ENCODE measurements at regions not wholly inside any gene's neighbourhood (a gene's known extent, or its start where the extent isn't known, plus 50 kb on each side); places are given as distances from the start of the nearest gene placed in this dataset.
"Not testable (repeated sequence)": the region's sequence is repeated elsewhere in the genome, so short reads cannot be mapped to it uniquely, and the experiment has no call there.

DNA sequence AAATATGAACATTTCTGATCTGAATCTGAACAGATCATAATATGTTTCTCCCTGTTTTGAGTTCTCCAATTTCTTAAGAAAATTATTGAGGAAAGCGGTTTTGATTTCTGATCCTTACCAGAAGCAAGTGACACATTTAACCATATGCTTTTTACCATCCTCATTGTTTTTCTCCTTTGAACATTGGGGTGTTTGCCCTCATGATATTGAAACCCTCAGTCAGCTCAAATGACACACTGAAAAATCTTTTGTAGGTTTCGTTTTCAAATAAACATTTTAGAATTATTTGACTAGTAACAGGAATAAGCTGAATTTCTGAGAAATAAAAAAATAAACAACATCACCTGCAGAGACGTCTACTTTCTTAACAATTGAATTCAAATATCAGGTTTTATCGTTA lies 252.1 kb downstream of the DOK5 start:
- no TSS peak for BruUV-seq (replicated peaks)
- Histone ChIP-seq H3K27me3 (ENCODE audit: insufficient read depth, low read depth) (peaks cover 4% of the 10 kb centered on the region; the same call in 1 of the 2 replicates), H3K36me3 (ENCODE audit: low read depth) (no peaks in the 10 kb centered on the region), H3K4me2 (no peak overlapping the region), H3K9me2 (ENCODE audit: insufficient read depth) (no peaks in the 10 kb centered on the region), H3F3A (ENCODE audit: insufficient read depth, low read depth) (no peaks in the 10 kb centered on the region), H3K4me3 (no peak overlapping the region), H3K79me2 (ENCODE audit: low read depth) (no peaks in the 10 kb centered on the region), H4K20me1 (ENCODE audit: insufficient read depth) (no peaks in the 10 kb centered on the region), H3K4me1 (replicated peaks; ENCODE audit: insufficient read depth) (no peaks in the 10 kb centered on the region), H3K9me3 (ENCODE audit: insufficient read depth, low read depth) (no peaks in the 10 kb centered on the region), H2AFZ (no peak overlapping the region), H3K27ac (no peak overlapping the region)
- intact Hi-C loops (cut with micrococcal nuclease; ENCODE audit: unreplicated experiment) = no loop called here
- CTCF ChIA-PET = interaction anchor here (0.6 kb wide), 1 partner anchor 621 kb away, joined by 3 read pairs; no protein-coding TSS in a partner anchor
- TF ChIP-seq EZH2 (IDR thresholded peaks at IDR 0.05; ENCODE audit: low read depth) (no peak), CTCF (conservative IDR thresholded peaks at IDR 0.05) (no peak)
- POLR2A ChIA-PET (ENCODE audit: unreplicated experiment) = no interaction called here
- DNase-seq = no peak

GRCh38 chr20:54726687-54727300 lies 251.4 kb downstream of the DOK5 start:
- Histone ChIP-seq H3K79me2 (ENCODE audit: low read depth) (no peaks in the 10 kb centered on the region), H4K20me1 (ENCODE audit: insufficient read depth) (no peaks in the 10 kb centered on the region), H3K9me2 (ENCODE audit: insufficient read depth) (no peaks in the 10 kb centered on the region), H3K27me3 (ENCODE audit: insufficient read depth, low read depth) (peaks cover 11% of the 10 kb centered on the region; the same call in 1 of the 2 replicates), H3K4me1 (replicated peaks; ENCODE audit: insufficient read depth) (no peaks in the 10 kb centered on the region), H3K9me3 (ENCODE audit: insufficient read depth, low read depth) (no peaks in the 10 kb centered on the region), H3K4me3 (no peak overlapping the region), H3F3A (ENCODE audit: insufficient read depth, low read depth) (no peaks in the 10 kb centered on the region), H3K4me2 (no peak overlapping the region), H3K27ac (no peak overlapping the region), H2AFZ (no peak overlapping the region), H3K36me3 (ENCODE audit: low read depth) (no peaks in the 10 kb centered on the region)
- TF ChIP-seq CTCF (conservative IDR thresholded peaks at IDR 0.05) (no peak), EZH2 (IDR thresholded peaks at IDR 0.05; ENCODE audit: low read depth) (no peak)
- no peak for DNase-seq
- intact Hi-C loops (cut with micrococcal nuclease; ENCODE audit: unreplicated experiment) = no loop called here
- CTCF ChIA-PET = interaction anchor here (0.6 kb wide), 1 partner anchor 621 kb away, joined by 3 read pairs; no protein-coding TSS in a partner anchor
- BruUV-seq (replicated peaks) = no TSS peak
- POLR2A ChIA-PET (ENCODE audit: unreplicated experiment) = no interaction called here

GRCh38 chr20:54725266-54725665 lies 249.9 kb downstream of the DOK5 start:
- H3K9me2 ChIP-seq (ENCODE audit: insufficient read depth); BruUV-seq (replicated peaks); POLR2A ChIA-PET (ENCODE audit: unreplicated experiment); DNase-seq; H3K27ac ChIP-seq; H2AFZ ChIP-seq; CTCF ChIA-PET; H3K4me2 ChIP-seq; H3K4me3 ChIP-seq; H3K4me1 ChIP-seq (replicated peaks; ENCODE audit: insufficient read depth); H3K36me3 ChIP-seq (ENCODE audit: low read depth); H3K79me2 ChIP-seq (ENCODE audit: low read depth); H4K20me1 ChIP-seq (ENCODE audit: insufficient read depth); H3K9me3 ChIP-seq (ENCODE audit: insufficient read depth, low read depth); intact Hi-C loops (cut with micrococcal nuclease; ENCODE audit: unreplicated experiment); H3F3A ChIP-seq (ENCODE audit: insufficient read depth, low read depth): not testable (repeated sequence)
- peaks cover 22% of the 10 kb centered on the region; the same call in 1 of the 2 replicates for H3K27me3 ChIP-seq (ENCODE audit: insufficient read depth, low read depth)

GRCh38 chr20:54723723-54724122 lies 248.3 kb downstream of the DOK5 start:
- no peak overlapping the region for H3K27ac ChIP-seq
- intact Hi-C loops (cut with micrococcal nuclease; ENCODE audit: unreplicated experiment) = no loop called here
- H2AFZ ChIP-seq = no peak overlapping the region
- DNase-seq = no peak
- peaks cover 22% of the 10 kb centered on the region; the same call in 1 of the 2 replicates for H3K27me3 ChIP-seq (ENCODE audit: insufficient read depth, low read depth)
- H3K4me3 ChIP-seq = no peak overlapping the region
- no peak for TF ChIP-seq EZH2 (IDR thresholded peaks at IDR 0.05; ENCODE audit: low read depth)
- no peak for TF ChIP-seq CTCF (conservative IDR thresholded peaks at IDR 0.05)
- BruUV-seq (replicated peaks) = no TSS peak
- no peaks in the 10 kb centered on the region for H3K36me3 ChIP-seq (ENCODE audit: low read depth)
- no peak overlapping the region for H3K4me2 ChIP-seq
- H3K9me2 ChIP-seq (ENCODE audit: insufficient read depth) = no peaks in the 10 kb centered on the region
- ChIA-PET POLR2A (ENCODE audit: unreplicated experiment) (no interaction called here), CTCF (no interaction called here)
- H3F3A ChIP-seq (ENCODE audit: insufficient read depth, low read depth) = no peaks in the 10 kb centered on the region
- no peaks in the 10 kb centered on the region for H3K9me3 ChIP-seq (ENCODE audit: insufficient read depth, low read depth)
- no peaks in the 10 kb centered on the region for H4K20me1 ChIP-seq (ENCODE audit: insufficient read depth)
- H3K79me2 ChIP-seq (ENCODE audit: low read depth) = no peaks in the 10 kb centered on the region
- no peaks in the 10 kb centered on the region for H3K4me1 ChIP-seq (replicated peaks; ENCODE audit: insufficient read depth)

Measured in PC-9 (cell line).